CD4-positive, alpha-beta T cell (primary cell): ENCODE measurements at regions not wholly inside any gene's neighbourhood (a gene's known extent, or its start where the extent isn't known, plus 50 kb on each side); places are given as distances from the start of the nearest gene placed in this dataset.

Experiments used
- ATAC-seq: fragments of 200-7000 bp; cut with Tn5 transposase; one replicate; pipeline ENCODE4 v1.10.0; 2022; ENCODE audit warnings: mild to moderate bottlenecking; ENCODE audit not compliant: poor library complexity
- CTCF ChIA-PET: fragments of 350-600 bp; sonication (Branson Sonifier 250); formaldehyde crosslinking; loops from one replicate; lab custom pipeline; 2021; ENCODE audit warnings: antibody characterized with exemption, inconsistent platforms; lab: Charles Lee
- POLR2A ChIA-PET: fragments of 350-600 bp; sonication (Branson Sonifier 250); formaldehyde crosslinking; loops from one replicate; lab custom pipeline; 2021; ENCODE audit warnings: antibody characterized with exemption, inconsistent platforms; lab: Charles Lee
- DNase-seq, 14 experiments: peaks; one replicate each; pipeline ENCODE4 v3.0.0-alpha.2; 2013 to 2020; ENCODE audit warnings: mixed read lengths in 2 of 14
- H3K27ac ChIP-seq, 2 donors: one replicate each; pipeline versions ENCODE4 v1.5.1 to v1.7.0; 2013; ENCODE audit warnings: low read length in 2 of 2, low read depth in 1 of 2, mild to moderate bottlenecking in 1 of 2
- H3K27me3 ChIP-seq, 2 experiments: 1 replicate in 1 of 2; 2 replicates in 1 of 2; pipeline versions ENCODE4 v1.6.1 to v1.7.0; 2013; ENCODE audit warnings: low read length in 2 of 2, control low read depth in 1 of 2, mild to moderate bottlenecking in 1 of 2, moderate library complexity in 1 of 2; ENCODE audit not compliant: insufficient read depth in 2 of 2, control insufficient read depth in 1 of 2
- H3K36me3 ChIP-seq: one replicate; pipeline ENCODE4 v1.6.1; 2013; ENCODE audit warnings: low read length, control low read depth; ENCODE audit not compliant: insufficient read depth
- H3K4me1 ChIP-seq: one replicate; pipeline ENCODE4 v1.6.1; 2013; ENCODE audit warnings: low read length, control low read depth; ENCODE audit not compliant: insufficient read depth
- H3K4me3 ChIP-seq: one replicate; pipeline ENCODE4 v1.5.1; 2013; ENCODE audit warnings: mild to moderate bottlenecking, low read length, moderate library complexity
- H3K9me3 ChIP-seq, 2 experiments: 1 replicate in 1 of 2; 2 replicates in 1 of 2; pipeline versions ENCODE4 v1.6.1 to v1.7.0; 2013; ENCODE audit warnings: low read length in 2 of 2, mild to moderate bottlenecking in 2 of 2, control low read depth in 1 of 2, moderate library complexity in 1 of 2; ENCODE audit not compliant: control insufficient read depth in 1 of 2, insufficient read depth in 1 of 2
- H3K27ac Mint-ChIP-seq: one replicate; pipeline ENCODE4 v1.8.0; 2020; ENCODE audit warnings: mixed read lengths
- H3K27me3 Mint-ChIP-seq: one replicate; pipeline ENCODE4 v1.8.0; 2021; ENCODE audit warnings: mixed read lengths
- H3K36me3 Mint-ChIP-seq: one replicate; pipeline ENCODE4 v1.8.0; 2021; ENCODE audit warnings: low read depth, mixed read lengths
- H3K4me1 Mint-ChIP-seq: one replicate; pipeline ENCODE4 v1.8.0; 2021; ENCODE audit warnings: low read depth, mixed read lengths
- H3K4me3 Mint-ChIP-seq: one replicate; pipeline ENCODE4 v1.8.0; 2020; ENCODE audit warnings: mild to moderate bottlenecking, mixed read lengths
- H3K9me3 Mint-ChIP-seq: one replicate; pipeline ENCODE4 v1.8.0; 2020; ENCODE audit warnings: mixed read lengths
- intact Hi-C, 2 experiments: fragments of 100-400 bp; cut with DNase I in 1 of 2; cut with micrococcal nuclease in 1 of 2; formaldehyde crosslinking; loops; one replicate each; pipeline versions ENCODE4 v1.15.1 to v1.9.0; 2023 to 2025; cut with DNase I, micrococcal nuclease
- TF ChIP-seq, protein P1 (sequence below): fragments of 200-600 bp; IDR thresholded peaks from one replicate; pipeline ENCODE4 v1.8.0; 2022; ENCODE audit warnings: antibody characterized with exemption, mild to moderate bottlenecking

DNA sequence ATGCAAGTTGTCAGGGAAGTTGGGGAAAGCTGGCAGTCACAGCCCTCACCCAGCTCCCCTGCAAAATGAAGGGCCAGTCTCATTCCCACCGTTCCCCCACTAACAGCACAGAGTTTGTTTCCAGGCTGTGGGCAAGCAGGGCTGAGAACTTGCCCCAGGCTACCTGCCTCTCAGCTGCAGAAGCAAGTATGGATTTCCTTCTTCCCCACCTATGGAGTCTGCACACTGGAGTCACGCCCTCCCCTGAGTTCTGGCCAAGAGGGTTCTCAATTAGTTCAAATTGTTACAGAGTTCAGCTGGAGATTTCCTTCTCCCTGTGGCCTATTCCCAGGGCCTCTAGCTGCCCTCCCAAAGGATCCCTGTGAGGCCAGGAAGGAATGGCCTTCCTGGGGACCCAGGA is 90.1 kb upstream of the ATP11B start:
- Histone ChIP-seq H3K36me3 (no peaks in the 10 kb centered on the region), H3K9me3 (no peaks in the 10 kb centered on the region), H3K4me3 (no peak overlapping the region), H3K27me3 (no peaks in the 10 kb centered on the region), H3K27ac (no peak overlapping the region), H3K4me1 (no peaks in the 10 kb centered on the region)
- intact Hi-C loops: no loop called here
- Mint-ChIP-seq H3K9me3 (no peaks in the 10 kb centered on the region), H3K27ac (no peak overlapping the region), H3K36me3 (no peaks in the 10 kb centered on the region), H3K4me3 (no peak overlapping the region), H3K27me3 (peaks cover 12% of the 10 kb centered on the region), H3K4me1 (no peaks in the 10 kb centered on the region)
- DNase-seq (no peak), ATAC-seq (no peak)
- TF ChIP-seq, protein P1, sequence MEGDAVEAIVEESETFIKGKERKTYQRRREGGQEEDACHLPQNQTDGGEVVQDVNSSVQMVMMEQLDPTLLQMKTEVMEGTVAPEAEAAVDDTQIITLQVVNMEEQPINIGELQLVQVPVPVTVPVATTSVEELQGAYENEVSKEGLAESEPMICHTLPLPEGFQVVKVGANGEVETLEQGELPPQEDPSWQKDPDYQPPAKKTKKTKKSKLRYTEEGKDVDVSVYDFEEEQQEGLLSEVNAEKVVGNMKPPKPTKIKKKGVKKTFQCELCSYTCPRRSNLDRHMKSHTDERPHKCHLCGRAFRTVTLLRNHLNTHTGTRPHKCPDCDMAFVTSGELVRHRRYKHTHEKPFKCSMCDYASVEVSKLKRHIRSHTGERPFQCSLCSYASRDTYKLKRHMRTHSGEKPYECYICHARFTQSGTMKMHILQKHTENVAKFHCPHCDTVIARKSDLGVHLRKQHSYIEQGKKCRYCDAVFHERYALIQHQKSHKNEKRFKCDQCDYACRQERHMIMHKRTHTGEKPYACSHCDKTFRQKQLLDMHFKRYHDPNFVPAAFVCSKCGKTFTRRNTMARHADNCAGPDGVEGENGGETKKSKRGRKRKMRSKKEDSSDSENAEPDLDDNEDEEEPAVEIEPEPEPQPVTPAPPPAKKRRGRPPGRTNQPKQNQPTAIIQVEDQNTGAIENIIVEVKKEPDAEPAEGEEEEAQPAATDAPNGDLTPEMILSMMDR: no peak
- ChIA-PET CTCF (no interaction called here), POLR2A (no interaction called here)

DNA sequence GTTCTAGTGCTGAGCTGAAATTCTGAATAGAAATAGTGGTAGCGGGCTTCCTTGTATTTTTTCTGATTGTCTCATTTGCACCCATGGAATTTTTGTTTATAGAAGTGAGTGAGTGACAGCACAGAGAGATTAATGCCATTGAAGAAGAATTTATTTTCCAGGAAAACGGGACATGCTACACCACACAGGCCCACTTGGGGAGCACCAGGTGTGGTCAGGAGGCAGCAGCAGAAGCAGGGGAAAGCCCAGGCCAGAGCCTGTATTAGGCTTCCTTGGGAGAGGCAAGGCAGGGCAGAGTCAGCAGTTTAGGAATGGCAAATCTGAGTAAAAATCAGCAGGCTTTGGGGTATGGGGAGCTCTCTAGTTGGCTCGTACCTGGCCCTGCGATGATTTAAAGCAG is 88.4 kb upstream of the ATP11B start:
- POLR2A ChIA-PET: no interaction called here
- CTCF ChIA-PET: no interaction called here
- no peak overlapping the region for H3K27ac Mint-ChIP-seq

DNA sequence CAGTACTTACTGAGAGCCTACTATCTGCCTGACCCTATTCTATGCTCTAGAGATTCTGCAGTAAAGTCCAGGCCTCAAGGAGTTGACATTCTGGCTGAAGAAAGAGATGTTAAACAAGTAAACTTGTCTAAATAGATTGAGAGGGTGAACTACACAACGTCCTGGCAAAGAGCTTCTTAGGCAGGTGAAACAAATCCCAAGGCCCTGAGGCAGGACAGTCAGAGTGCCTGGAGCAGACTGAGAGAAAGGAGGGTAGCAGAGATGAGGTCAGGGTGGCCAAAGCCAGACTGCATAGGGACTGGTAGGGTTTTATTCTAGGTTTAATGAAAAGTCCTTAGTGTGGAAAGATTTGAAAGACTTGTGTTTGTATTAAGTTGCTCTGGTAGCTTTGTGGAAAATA is 84.5 kb upstream of the ATP11B start:
- Histone ChIP-seq H3K4me3 (no peak overlapping the region), H3K27ac (no peak overlapping the region), H3K36me3 (no peaks in the 10 kb centered on the region), H3K4me1 (no peaks in the 10 kb centered on the region), H3K9me3 (no peaks in the 10 kb centered on the region), H3K27me3 (no peaks in the 10 kb centered on the region)
- ATAC-seq: no peak
- Mint-ChIP-seq H3K27me3 (peaks cover 12% of the 10 kb centered on the region), H3K36me3 (no peaks in the 10 kb centered on the region), H3K4me3 (no peak overlapping the region), H3K9me3 (no peaks in the 10 kb centered on the region), H3K4me1 (no peaks in the 10 kb centered on the region), H3K27ac (no peak overlapping the region)
- ChIA-PET CTCF (interaction anchor here (0.6 kb wide), 1 partner anchor 1684 kb away, joined by 3 read pairs; no protein-coding TSS in a partner anchor), POLR2A (no interaction called here)
- TF ChIP-seq, protein P1: no peak
- intact Hi-C loops: no loop called here
- no peak for DNase-seq

More for the DNA sequence above, 88.4 kb upstream of the ATP11B start:
- Mint-ChIP-seq H3K4me3 (no peak overlapping the region), H3K4me1 (no peaks in the 10 kb centered on the region), H3K9me3 (no peaks in the 10 kb centered on the region), H3K36me3 (no peaks in the 10 kb centered on the region), H3K27me3 (peaks cover 12% of the 10 kb centered on the region)
- H3K4me3 ChIP-seq: no peak overlapping the region
- H3K36me3 ChIP-seq: no peaks in the 10 kb centered on the region
- no peak for DNase-seq
- no peaks in the 10 kb centered on the region for H3K4me1 ChIP-seq
- intact Hi-C loops: no loop called here
- H3K27ac ChIP-seq: no peak overlapping the region
- TF ChIP-seq, protein P1: no peak
- no peaks in the 10 kb centered on the region for H3K9me3 ChIP-seq
- ATAC-seq: no peak
- H3K27me3 ChIP-seq: no peaks in the 10 kb centered on the region
